HS-27A (cell line): ENCODE measurements at regions not wholly inside any gene's neighbourhood (a gene's known extent, or its start where the extent isn't known, plus 50 kb on each side); places are given as distances from the start of the nearest gene placed in this dataset.
"Not testable (repeated sequence)": the region's sequence is repeated elsewhere in the genome, so short reads cannot be mapped to it uniquely, and the experiment has no call there.

Experiments
- DNase-seq: peaks from one replicate; pipeline ENCODE4 v3.0.0-alpha.2; 2012; ENCODE audit warnings: low read depth, missing footprints

DNA sequence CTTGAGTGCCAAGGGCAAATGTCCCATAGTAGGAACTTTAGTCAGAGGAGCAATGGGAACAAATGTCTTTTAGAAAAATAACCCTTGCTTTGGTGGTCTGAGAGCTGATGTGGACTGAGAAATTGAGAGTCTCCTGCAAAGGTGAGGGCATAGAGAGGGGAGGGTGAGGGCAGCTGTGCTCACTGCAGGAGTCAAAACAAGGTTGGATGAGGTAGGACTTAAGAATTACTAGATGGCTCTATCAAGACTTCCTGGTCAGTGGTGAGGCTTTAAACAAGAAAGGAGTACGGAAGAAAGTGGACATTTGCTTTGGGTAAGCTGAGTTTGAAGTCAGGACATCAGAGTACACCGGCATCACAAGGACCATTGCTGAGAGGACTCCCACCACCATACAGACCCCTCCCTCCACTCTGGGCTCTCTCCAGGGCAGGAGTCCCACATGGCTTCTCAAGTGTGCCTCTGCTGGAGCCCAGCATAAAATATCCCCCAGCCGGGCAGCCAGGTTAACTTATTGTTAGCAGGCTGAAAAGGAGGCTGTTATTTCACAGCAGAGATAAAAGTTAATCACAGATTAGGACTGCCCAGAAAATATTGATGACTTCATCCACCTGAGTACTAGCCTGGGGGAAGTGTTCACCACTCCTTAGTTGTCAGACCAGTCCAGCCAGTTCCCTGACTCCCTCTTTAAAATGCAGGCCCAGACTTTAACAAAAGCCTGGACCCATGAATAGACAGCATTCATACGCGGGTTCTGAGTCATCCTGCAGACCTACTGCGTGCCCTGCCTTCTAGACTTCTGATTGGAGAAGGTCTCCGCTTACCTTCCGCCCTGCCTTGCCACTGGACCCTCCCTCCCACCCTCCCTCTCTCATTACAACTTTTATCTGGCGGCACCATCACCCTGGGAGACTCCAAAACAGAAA, 167.2 kb downstream of the BCL2L11 start:
- DNase-seq = not testable (repeated sequence)

DNA sequence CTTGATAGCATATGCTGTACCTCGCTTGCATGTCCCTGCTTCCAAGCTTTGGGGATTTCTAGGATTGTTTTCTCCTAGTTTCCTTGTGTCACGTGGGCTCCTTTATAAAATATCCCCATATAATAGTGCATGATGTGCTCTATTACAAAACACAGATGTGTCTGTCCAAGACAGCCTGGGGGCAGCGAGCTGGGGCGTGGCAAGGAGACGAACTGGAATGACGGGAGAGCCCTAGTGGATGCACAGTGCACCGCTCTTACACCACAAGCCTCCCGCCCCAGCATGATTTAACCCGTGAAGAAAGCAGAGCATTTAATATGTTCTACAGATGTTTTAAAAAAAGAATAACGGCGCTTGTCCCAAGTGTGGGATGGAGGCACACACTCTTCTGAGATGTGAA, 169.7 kb downstream of the BCL2L11 start:
- not testable (repeated sequence) for DNase-seq

GRCh38 chr2:111291566-111291965, 170.9 kb downstream of the BCL2L11 start:
- not testable (repeated sequence) for DNase-seq

DNA sequence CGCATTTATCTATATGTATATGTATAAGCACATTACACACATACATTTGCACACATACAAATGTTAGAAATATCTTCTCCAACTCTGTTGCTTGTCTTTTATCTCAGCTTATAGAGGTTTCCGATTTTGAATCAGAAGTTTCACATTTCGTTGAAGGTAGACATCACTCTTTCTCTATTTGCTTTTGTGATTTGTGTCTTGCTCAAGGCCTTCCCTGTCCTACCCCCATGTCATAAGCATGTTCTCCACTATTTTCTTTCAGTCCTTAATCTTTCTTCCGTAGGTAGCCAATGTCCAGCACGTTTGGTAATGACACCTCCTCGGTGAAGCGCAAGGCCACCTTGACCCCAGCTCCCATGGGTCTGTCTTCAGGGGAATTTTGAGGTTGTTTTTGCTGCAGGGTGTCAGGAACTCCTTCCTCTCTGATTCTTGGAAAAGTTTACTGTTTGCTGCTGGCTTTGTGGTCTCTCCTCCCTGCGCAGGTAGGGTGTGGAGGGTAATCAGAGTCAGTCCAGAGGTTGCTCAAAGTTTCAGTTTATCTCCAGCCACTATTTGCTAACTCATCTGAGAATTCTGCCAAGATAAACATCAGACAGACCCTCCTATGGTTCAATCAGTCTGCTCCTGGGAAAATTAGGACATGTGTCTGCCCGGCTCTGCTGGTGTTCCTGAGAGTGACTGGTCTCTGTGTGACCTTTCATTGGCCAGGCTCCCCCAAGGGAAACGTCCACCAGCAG, 171.7 kb downstream of the BCL2L11 start:
- DNase-seq = not testable (repeated sequence)

DNA sequence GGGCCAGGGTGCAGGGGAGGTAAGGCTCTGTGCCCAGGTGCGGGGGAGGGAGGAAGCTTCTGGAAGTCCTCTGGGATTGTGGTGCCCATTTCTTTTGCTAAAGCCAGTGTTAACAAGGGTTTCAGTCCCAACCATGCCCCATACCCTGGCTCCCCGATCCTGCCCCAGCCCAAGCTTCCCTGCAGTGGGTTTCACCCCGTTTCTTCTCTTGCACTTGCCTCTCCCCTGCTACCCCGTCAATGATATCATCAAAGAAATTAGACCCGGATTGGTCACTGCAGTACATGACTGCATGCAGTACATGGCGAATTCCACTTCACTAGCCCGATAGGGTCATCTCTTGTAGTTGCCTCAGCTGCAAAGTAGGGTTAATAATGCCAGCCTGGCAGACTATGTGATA, 174.0 kb downstream of the BCL2L11 start:
- DNase-seq = not testable (repeated sequence)

DNA sequence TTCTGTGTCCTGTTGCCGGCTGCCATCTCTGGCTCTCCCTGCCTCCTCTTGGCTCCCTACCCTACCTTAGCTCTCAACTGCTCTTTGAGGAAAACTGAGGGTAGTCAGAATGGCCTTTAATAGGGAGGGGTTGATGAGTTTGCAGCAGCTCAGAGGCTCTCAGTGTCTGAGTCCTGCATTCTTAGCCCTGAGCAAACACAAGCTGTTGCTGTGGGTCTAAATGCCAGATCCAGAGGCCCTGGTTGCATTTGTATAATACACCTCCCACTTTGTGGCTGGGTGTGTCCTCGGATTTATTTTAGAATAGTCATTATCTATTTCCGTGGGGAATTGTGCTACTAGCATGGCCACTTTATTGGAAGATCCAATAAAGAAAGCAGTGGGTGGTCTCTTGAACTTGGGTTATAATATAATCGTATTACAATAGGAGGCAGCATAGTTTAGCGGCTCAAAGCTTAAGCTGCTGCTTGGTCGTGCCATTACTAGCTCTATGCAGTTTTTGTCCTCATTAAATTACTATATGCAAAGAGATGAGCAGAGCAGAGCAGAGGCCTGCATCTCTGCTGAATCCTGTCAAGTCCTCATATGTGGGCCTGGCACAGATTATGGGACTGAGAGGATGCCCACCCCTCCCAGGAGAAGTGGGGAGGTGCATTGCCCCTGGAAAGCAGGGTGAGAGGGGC, 175.5 kb downstream of the BCL2L11 start:
- not testable (repeated sequence) for DNase-seq

DNA sequence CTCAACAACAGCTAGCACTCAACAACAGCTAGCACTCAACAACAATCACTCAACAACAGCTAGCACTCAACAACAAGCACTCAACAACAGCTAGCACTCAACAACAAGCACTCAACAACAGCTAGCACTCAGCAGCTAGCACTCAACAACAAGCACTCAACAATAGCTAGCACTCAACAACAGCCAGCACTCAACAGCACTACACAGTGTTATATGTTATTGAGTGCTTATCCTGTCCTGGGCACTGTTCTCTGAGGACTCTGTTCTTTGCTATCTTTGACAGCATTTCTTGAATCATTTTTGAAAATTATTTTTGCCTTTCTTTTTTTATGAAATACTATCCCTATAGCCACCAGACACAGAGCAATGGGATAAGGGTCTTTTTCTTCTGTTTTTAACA, 176.4 kb downstream of the BCL2L11 start:
- DNase-seq = not testable (repeated sequence)

GRCh38 chr2:111298927-111299326, 178.2 kb downstream of the BCL2L11 start:
- not testable (repeated sequence) for DNase-seq

DNA sequence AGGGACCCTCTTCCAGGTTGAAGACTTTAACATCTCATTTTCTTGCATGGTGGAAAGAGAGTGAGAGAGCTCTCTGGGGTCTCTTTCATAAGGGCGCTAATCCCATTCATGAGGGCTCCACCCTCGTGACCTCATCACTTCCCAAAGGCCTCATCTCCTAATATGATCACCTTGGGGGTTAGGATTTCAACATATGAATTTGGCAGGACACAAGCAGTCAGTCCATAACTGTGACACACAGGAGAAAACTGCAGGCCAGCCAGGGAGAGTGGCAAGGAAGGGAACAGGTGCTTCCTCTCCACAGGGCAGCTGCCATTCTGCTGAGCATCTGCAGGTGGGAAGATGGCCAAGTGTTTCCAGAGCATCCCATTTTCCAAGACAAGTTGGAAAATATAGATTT, 178.9 kb downstream of the BCL2L11 start:
- DNase-seq = not testable (repeated sequence)

- DNase-seq = not testable (repeated sequence)
Measured at GRCh38 chr2:111301677-111302076, 181.0 kb downstream of the BCL2L11 start.

DNA sequence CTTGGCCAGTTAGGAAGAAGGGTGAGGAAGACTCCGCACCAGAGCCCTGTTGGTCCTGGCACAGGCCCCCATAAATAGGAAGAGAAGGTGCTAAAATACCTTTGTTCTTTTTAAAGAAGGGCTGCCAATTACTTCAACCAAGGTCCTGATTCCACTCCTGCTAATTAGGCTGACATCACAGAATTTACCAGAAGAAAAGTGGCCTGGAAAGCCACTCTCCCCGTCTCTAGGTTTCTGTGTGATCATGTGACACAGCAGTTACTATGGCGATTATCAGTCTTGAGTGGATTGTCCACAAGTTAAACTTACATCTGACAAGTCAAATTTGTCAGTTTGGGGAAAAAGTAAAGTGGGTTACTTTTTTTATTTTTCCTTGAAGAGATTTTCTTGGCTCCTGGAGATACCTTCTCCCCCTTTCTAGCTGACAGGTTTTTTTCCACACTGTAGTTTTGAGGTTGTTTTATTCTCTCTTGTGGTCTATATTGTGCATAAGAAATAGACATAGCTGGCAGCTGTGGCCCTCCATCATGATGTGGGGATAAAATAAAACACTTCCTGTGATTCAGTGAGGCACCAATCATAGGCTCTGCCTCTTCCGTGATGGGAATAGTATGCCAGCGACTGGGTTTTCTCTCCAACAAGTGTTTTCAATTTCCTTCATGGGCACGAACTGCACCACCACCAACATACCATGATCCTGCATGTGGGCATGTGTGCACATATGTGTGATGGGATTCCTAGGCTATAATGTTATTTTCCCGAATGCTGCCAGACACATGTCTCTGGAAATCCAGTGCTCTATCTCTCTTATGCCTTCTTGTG, 181.9 kb downstream of the BCL2L11 start:
- not testable (repeated sequence) for DNase-seq

- not testable (repeated sequence) for DNase-seq
Measured at GRCh38 chr2:111307302-111307701, 186.6 kb downstream of the BCL2L11 start.

DNA sequence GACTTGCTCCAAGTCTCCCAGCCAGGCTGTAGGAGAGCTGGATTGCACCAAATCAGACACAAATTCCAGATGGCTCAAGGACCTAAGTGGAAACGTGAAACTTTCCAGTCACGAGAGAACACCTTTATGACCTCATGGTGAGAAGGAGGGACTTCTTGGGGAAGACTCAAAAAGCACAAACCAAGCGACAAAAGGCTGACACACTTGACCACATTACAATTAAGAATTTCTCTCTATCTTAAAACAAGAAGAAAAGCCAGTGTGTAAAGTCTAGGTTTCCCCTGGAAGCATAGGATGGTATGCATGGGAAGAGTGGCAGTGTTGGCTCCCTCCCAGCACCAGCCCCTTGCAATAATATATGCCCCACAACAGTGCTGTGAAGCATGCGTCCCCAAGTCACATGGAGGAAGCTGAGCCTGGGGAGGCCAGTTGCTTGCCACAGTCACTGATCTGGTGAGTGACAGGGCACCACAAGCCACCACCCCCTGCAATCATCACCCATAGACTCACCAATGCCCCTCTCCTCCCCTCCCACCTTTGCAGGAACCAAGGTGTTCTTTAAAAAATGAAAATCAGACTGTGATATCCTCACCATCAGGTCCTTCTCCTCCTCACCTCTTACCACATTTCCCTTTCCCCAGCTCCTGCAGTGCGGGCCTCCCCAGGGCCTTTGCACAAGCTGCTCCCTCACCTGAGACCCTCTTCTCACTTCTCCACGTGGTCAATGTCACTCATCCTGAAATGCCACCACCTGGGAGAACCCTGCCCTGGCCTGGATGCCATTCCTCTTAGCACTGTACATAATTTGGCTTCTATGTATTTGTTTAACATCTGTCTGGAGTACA, 188.7 kb downstream of the BCL2L11 start:
- not testable (repeated sequence) for DNase-seq

DNA sequence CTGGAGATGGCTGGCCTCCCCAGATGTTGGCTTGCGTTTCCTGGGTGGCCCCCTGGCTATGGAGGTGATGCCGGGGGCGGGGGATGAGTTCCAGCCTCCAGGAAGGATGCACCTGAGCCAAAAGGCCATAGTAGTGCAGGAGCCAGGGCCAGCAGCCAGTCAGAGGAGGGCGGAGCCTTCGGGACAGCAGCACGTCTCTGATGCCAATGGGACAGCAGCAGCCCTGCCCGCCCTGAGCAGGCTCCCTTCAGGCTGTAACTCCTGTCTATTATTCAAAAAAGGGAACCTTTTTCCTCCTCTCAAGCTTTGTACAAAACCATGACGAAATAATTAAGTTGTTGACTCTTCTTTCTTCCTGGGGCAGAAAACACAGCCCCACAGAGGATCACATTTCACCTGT, 189.7 kb downstream of the BCL2L11 start:
- not testable (repeated sequence) for DNase-seq

GRCh38 chr2:111311568-111311967, 190.9 kb downstream of the BCL2L11 start:
- DNase-seq = not testable (repeated sequence)

DNA sequence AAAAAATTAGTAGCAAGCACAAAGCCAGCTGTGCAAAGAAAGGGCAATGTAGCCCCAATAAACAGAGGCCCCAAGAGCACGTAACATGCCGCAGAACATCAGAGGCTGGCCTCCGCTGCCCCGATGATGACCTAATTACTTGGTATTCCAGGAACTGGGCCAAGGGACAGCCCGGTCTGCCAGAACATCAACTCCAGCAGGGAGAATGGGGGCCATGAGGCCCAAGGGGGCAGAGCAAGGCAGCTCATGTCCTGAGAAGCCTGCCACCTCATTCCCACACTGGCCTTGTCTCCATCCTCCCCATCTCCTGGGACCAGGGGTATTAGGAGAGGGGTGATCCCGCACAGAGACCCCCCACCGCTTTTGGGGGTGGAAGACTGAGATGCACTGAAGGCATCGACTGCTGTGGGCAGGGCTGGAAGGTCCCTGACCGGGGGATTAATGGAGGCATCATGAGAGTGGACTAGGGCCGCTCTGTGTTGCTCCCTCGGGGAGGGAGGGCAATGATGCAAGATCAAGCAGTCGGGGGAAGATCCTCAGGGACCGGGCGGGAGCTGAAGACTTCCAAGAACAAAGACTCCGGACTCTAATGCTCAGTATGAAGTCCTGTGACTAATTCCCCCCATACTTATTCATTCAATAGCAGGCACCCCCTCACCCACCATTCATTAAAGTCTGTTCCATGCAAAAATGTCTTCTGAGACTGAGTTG, 192.3 kb downstream of the BCL2L11 start:
- DNase-seq = peak; percentile 40

DNA sequence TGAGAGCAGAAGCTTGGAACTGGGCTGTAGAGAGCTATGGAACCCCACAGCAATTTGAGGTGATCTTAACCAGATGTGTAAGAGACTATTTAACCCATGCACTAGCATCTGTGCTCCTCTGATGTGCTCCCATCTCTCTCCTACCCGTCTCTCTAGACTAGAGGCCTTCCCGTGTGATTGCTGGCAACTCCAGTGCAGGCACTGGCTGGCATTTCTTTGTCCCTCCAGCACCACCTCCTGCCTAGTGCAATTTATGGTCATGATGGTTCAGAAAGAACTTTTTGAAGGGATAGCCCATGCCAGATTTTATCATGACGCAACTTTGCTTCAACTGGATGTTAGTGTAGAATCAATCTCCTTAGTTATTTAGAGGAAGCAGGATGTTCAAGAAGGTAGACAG, 193.0 kb downstream of the BCL2L11 start:
- not testable (repeated sequence) for DNase-seq

DNA sequence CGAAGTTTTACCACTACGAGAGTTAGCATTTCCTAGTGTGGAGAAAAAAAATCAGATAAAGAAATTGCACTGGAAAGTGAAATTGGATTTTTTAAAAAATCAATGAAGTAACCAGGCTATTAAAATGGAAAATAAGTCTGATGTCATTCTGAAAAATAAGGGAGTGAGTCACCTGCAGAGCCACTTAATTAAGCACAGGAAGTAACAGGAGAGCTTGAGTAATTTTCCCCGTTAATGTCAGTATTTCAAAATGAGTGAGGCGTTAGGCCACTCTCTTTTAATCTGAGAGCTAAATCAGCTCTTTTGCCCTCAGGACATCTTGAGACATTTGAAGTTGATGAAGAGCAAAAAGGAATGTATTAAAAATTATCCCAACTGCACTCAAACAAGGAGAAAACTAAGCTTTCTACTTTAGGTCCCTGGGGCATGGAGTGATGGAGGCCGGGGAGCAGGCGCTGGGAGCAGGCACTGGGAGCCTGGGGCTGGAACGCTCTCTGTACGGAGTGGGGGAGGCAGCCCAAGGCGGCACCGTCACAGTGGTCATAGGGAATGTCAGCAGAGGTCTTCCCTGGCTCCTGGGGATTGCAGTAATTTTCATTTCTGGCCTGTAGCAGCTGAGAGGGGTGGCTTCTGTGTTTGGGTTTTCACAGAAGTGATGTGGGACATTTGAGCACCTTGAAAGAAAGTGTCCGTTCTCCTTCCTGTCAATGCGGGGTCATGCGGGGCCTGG, 194.6 kb downstream of the BCL2L11 start:
- DNase-seq = not testable (repeated sequence)

- not testable (repeated sequence) for DNase-seq
Measured at GRCh38 chr2:111316221-111316741, 195.6 kb downstream of the BCL2L11 start.
